ENCODE measurements at regions not wholly inside any gene's neighbourhood (a gene's known extent, or its start where the extent isn't known, plus 50 kb on each side); places are given as distances from the start of the nearest gene placed in this dataset.
"Not testable (repeated sequence)": the region's sequence is repeated elsewhere in the genome, so short reads cannot be mapped to it uniquely, and the experiment has no call there.

DNA sequence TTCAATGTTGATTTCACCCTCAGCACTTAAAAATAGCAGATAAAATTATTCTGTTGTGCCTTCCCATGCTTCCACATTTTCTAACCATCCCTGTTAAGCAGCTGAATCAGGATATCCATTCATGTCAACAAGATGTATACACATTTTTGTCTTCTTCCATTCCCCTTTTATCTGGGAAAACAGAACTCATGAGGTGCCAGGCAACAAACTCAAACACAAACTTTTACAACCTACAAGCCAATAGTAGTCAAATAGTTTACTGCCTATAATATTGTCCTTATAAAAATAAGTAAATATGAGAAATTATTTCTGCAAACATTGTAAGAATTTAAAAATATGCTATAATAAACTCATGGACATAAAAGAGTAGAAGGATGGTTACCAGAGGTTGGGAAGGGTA lies 1569.8 kb downstream of the REEP3 start:
- no peak for DNase-seq

DNA sequence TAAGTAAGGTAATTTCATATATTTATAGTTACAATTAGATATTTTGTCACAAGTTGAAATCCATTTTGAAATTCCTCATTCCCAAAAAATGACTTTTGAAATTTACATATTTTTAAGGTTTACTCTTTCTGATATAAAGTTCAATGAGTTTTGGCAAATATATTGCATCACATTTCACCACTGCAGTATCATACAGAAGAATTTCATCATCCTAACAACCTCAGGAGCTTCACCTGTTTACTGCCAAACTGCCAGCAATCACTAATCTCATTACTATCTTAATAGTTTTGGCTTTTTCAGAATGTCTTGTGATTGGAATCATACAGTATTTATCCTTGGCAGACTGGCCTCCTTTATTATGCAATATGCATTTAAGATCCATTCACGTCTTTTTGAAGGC lies 1578.9 kb downstream of the REEP3 start:
- DNase-seq: no peak

DNA sequence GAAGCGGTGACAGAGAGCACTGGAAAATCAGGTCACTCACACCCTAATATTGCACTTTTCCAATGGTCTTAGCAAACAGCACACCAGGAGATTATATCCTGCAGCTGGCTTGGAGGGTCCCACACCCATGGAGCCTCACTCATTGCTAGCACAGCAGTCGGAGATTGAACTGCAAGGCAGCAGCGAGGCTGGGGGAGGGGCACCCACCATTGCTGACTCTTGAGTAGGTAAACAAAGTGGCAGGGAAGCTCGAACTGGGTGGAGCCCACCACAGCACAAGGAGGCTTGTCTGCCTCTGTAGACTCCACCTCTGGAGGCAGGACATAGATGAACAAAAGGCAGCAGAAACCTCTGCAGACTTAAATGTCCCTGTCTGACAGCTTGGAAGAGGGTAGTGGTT lies 1579.7 kb downstream of the REEP3 start:
- not testable (repeated sequence) for DNase-seq

DNA sequence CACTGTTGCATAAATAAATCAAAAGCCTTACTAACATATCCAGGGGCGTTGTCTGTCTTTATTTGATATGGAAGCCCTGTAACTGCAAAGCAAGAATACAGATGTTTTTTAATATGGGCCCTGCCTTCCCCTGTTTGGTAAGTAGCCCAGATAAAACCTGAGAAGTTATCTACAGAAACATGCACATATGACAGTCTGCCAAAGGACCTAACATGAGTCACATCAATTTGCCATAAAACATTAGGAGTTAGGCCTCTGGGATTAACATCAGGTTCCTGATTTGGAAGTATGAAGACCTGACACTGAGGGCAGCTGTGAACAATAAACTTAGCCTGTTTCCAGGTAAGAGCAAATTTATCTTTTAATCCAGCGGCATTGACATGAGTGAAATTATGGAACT lies 1588.8 kb downstream of the REEP3 start:
- DNase-seq: no peak

DNA sequence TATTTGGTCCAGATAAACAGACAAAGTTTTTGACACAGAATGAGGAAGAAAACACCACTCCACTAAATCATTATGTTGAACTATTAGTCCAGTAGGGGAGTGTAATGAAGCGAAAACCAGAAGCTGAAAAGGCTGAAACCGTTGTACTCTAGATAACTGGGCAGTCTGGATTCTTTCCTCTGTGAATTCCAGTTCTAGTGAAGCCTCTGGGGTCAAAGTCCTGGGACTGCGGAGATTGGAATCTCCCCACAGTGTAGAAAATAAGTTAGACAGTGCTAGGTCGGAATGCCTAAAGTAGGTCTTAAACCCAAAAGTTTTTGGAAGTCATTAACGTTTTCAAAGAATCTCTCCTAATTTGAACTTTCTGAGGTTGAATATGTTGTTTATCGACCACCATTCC lies 1589.9 kb downstream of the REEP3 start:
- not testable (repeated sequence) for DNase-seq

DNA sequence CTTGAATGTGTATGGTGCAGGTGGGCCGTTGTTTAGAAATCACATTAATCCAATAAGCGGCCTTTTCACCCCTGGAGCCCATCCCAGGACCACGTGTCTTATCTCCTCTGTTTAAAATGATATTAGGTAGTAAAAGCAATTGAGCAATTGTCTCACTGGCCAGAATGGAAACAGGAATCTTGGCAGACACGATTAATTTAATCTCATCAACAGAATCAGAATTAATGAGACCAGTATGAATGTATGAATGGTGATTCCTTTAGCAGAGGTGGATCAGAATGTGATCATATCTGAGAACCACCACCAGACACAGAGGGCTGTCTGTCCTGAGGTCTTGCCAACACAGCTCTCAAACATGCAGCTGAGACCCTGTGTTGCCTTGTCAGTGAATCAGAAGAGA lies 1591.4 kb downstream of the REEP3 start:
- no peak for DNase-seq

DNA sequence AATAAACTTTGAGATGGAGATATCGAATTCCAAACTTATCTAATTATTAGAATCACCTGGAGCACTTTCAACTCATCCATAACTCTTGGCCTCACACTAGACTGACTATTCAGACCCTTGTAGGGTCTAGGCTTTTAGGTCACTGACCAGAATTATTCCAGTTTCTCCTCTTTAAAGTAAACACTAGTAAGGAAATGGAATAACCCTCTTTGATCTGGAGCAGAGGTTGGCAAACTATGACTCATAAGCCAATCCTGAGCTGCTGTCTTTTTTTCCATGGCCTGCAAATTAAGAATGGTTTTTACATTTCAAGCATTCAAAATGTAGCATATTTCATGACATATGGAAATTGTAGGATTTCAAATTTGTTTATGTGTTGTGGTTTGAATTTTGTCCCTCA lies 1601.9 kb downstream of the REEP3 start:
- DNase-seq: no peak

DNA sequence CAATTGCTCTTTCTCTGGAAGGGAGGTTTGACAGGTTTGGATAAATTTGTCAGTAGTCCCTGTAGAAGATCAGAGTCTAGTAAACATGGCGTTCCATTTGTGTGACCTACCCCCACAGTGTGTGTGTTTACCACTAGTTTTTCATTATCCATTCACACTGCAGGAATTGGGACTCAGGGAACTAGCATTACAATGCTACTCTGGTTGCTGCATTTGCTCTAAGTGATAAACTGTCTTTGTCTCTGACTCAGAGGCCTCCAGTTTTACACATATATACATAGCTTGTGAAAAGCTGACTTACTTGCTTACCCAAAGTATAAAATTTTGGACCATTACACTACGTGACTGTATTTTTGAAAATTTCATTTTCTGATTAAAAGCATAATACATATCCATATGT lies 1604.0 kb downstream of the REEP3 start:
- DNase-seq: no peak

DNA sequence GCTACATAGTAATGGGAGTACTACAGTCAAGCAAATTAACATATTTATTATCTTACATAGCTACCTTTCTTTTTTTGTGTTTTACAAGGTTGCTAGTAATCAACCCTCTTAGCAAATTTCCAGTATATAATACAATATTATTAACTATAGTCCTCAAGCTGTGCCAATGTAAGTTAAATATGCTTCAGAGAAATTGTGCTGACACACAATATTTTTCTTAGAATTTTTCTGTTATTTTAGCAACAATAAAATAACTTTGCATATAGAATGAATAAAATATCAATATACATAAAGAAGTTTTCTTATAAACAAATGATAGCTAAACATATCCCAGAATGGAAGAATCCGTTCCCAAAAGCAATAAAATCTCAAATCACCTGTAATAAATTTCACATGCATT lies 1605.1 kb downstream of the REEP3 start:
- no peak for DNase-seq

DNA sequence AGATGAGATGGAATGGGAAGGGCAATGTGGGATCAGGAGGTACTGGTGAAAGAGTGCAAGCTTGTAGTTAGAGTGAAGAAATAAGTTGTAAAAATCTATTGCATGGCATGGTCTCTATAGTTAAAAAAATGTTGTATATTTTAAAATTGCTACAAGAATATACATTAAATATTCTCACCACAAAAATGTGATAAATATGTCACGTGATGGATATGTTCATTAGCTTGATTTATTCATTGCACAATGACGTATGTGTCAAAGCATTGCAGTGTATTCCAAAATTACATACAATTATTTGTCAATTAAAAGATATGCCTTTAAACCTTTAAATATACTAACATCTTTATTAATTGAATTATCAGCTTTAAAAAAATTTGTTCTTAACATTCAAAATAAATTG lies 1607.1 kb downstream of the REEP3 start:
- DNase-seq: no peak

DNA sequence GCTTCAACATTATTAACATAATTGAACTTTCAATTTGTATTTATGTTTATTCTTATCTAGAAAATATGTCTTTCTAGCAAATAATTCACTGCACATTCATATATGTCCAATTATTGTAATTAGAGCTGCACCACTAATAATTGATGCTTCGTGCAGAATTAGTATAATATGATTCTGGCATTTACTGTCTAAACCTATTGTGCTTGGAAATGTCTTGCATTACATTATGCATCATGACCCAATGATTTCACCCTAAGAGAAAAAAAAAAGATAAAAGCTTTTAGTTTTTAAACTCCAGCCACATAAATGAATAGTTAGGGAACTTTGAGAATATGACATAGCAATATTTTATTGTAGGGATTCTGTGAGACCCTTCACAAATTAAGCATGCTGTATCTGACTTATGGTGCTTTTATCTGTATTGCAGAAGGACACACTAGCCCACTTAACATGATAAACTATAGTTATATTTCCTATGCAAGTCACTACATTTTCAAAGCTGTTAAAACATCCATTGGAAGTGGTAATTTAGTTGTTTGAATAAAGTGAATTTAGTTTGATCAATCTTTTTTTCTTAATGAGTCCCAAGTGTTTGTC lies 1609.1 kb downstream of the REEP3 start:
- DNase-seq: peak; percentile 2

DNA sequence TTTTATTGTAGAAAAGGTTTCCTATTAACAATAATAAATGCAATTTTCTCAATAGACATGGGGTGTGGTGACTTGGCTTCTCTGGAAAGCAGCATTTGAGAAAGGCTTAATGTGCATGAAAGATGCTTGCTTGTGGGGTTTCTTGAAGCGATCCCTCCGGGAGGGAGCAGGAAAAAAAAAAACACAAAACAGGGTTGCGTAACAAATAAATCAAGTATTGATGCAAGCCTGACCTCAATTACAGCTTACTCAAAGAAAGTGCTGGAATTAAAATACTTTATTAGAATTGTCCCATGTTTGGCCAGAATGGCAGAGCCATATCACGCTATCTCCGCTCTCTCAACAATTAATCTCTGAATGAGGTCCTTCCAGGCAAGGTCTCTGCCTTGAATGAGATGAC lies 1612.5 kb downstream of the REEP3 start:
- no peak for DNase-seq

DNA sequence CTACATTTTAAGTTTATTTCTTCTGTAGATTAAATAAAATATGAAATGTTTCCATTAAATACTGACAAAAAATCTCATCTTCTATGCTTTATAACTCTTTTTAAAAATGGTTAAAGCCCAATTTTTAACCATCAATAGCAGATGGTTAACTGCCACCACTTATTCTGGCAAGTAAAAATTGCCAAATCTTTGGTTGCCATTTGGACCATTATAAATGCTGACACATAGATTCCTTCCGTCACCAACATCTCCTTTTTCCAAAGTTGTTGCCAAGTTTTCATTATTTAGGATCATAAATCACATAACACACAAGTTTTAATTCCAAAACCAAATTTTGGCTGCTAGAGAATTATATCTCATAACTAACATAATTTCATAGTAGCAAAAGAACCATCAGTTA lies 1614.3 kb downstream of the REEP3 start:
- no peak for DNase-seq

DNA sequence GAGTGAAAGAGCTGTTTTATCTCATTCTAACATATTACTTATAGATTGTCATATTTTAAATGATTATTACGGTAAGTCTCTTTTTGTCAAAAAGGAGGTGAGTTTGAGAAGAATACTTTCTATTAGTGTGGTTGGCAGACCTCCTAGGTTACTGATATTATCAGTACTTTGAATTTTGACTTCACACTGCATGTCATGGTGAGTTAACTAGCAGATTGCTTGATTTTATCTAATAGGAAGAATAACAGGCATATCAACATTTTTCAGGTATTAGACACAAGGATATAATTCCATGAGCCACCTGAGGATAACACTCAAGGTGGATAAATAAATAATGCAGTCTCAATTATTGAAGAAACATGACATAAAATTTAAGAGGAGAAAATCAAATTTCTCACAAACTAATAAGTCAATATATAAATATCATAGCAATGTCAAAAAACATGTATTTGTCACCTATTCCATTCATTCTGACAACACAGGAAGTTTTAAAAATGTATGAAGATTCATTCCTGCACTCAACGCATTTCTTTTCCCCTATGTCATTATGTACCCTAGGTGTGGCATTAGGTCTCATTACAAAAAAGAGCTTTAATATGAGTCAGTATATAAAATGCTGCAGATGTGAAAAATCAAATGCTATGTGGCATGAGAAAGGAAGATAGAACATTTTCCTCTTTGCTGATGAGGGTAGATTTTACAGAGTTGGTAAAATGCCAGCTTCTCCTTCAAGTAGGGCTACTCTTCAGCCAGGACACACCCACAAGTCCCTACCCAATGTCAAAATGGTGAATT lies 1621.6 kb downstream of the REEP3 start:
- DNase-seq: no peak

DNA sequence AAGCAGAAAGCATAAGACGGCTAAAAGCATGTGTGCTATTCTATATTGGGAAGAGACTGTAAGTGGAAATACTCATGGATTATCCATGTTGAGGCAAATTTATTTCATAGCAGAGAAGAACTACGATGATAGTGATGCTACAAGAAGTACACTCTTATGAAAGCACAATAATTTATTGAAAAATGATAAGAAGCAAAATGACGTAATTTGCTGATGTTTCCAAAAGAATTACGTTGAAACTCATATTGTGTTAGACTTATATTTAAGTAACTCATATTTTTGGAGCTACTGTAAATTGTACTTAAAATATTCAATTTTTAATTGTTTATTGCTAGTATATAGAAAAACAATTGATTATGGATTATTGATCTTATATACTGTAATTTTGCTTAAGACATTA lies 1622.5 kb downstream of the REEP3 start:
- no peak for DNase-seq

DNA sequence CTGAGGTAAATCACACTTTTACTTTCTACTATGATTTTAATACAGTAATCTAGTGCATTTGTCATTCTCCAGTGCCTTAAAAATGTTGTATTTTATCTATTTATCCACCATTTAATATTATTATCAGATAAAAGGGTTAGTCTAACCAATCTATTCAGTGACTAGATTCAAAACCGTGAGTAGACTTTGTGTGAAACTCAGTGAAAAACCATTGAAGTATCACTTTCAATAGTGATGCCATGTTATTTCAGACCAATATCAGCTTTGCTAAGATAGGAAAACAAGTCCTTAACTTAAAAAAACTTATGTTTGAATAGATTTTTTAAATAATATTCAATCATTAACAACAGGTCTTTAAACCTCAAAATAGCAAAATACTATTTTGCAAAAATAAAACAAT lies 1628.7 kb downstream of the REEP3 start:
- no peak for DNase-seq

DNA sequence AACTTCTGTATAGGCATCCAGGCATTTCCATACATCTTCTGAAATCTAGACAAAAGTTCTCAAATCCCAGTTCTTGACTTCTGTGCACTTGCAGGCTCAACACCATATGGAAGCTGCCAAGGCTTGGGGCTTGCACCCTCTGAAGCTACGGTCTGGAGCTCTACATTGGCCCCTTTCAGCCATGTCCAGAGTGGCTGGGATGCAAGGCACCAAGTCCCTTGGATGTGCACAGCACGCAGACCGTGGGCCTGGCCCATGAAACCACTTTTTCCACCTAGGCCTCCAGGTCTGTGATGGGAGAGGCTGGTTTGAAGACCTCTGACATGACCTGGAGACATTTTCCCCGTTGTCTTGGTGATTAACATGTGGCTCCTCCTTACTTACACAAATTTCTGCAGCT lies 1645.1 kb downstream of the REEP3 start:
- DNase-seq: no peak

DNA sequence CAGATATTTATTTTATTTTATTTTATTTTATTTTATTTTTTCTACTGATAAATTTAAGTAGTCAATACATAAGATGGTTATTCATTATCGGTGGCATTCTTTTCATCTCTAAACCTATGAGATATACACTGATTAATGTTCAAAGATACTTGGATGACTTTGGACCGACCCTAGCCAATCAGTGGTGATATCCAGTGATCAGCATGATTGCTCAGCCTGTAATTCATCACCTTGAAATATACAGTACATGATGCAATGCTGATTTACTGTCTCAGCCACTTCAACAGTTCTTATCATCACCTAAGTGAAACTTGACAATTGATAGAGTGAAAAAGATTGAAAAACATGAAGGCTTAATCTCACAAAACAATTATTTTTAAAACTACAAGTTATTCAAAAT lies 1651.0 kb downstream of the REEP3 start:
- DNase-seq: no peak

DNA sequence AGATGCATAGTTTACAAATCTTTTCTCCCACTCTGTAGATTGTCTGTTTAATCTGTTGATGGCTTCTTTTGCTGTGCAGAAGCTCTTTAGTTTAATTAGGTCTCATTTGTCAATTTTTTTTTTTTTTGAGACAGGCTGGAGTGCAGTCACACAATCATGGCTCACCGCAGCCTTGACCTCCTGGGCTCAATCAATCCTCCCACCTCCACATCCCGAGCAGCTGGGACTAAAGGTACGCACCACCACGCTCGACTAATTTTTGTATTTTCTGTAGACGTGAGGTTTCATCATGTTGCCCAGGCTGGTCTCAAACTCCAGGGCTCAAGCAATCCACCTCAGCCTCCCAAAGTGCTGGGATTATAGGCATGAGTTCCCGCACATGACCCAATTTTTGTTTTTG lies 1655.8 kb downstream of the REEP3 start:
- DNase-seq: no peak

DNA sequence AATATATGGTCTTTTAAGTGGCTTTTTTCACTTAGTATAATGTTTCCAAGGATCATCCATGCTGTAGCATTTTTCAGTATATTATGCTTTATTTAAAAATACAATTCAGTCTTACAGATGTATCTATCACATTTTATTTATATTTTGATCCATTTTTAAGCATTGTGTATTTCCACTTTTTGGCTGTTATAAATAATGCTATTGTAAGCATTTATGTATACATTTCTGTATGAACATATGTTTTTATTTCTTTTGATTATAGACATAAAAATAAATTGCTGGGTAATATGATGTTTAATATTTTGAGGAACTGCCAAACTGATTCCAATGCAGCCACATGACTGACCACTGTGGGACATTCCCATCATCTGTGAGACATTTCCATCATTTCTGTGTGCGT lies 1662.0 kb downstream of the REEP3 start:
- DNase-seq: no peak

DNA sequence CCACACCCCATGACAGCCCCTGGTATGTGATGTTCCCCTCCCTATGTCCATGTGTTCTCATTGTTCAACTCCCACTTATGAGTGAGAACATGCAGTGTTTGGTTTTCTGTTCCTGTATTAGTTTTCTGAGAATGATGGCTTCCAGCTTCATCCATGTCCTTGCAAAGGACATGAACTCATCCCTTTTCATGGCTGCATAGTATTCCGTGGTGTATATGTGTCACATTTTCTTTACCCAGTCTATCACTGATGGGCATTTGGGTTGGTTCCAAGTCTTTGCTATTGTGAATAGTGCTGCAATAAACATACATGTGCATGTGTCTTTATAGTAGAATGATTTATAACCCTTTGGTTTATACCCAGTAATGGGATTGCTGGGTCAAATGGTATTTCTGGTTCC lies 1665.5 kb downstream of the REEP3 start:
- DNase-seq: not testable (repeated sequence)

DNA sequence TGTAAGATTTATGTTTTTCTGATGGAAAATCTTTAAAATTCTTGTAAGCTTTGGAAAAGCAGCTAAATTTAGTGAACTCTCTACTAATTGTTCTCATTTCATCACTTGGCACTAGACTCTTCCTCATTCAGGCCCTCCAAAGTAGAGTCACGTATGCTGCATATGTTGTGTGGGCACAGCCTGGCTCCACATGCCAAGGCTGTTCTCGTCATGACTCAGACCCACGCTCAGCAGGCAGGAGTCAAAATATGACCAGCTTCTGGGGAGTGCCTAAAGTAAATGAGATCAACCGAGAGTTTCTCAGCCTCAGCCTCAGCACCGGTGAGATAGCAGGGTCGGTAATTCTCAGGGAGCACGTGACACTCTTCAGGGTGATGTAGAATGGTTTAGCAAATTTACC lies 1672.9 kb downstream of the REEP3 start:
- DNase-seq: no peak

DNA sequence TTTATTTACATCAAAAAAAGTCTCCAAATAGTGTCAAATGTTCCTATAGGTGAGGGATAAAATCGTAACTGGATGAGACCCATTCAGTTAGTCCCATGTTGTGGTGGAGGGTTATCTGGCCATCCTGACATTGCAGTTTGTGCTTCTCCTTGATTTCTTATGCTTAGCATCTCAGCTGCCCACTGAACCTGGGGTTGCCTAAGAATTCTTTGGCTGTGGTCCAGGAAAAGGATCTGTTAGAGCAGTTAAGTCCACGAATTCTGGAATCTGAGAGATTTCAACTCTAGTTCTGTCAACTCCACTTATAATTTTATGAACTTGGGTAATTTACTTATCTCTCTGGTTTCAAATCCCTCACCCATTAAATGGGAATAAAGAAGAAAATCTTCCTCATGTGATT lies 1673.4 kb downstream of the REEP3 start:
- peak; percentile 5 for DNase-seq

DNA sequence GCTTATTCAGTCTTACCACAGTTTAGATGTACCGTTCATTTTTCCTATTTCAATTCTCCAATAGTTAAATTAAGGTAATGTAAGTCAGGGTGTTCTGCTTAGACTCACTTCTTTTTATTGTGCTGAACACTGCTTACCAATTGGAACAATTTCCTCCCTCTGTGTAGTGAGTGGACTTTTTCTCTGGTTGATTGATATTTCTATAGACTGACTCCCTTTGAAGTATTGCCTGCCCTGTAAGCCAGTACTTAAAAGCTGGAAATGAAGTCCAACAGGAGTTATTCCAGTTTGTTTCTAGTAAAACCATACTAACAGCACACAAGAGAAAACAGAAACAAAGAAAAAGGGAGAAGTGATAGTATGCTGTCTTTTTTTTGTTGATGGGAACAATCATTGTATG lies 1674.9 kb downstream of the REEP3 start:
- no peak for DNase-seq

DNA sequence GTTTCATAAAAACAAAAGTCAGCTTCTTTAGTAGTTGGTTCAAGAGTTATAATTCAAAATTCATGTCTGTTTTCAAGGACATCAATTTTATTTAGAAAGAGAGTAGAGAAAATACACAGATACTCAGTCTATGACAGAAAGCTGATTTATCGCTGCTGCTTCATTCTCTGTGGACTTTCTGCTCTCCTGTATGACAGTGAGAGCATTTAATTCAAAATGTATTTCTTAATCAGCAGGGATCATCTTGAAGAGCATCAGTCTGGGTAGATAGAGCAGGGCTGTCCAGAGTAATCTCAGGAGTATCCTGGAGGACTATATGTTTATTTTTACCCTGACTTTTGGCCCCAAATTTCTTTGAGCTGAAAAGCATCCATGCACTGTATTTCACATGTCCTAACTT lies 1676.7 kb downstream of the REEP3 start:
- DNase-seq: no peak
